Hepatocyte (in vitro differentiated cells): ENCODE measurements at regions not wholly inside any gene's neighbourhood (a gene's known extent, or its start where the extent isn't known, plus 50 kb on each side); places are given as distances from the start of the nearest gene placed in this dataset.

Experiments
- EZH2 ChIP-seq: fragments of 200-600 bp; sonication (generic); IDR thresholded peaks from 2 replicates; pipeline ENCODE4 v1.6.1; 2016; ENCODE audit warnings: antibody characterized with exemption, mild to moderate bottlenecking, borderline replicate concordance
- TF ChIP-seq, protein P1 (sequence below): fragments of 200-600 bp; sonication (generic); IDR thresholded peaks from 2 replicates; pipeline ENCODE4 v1.5.1; 2016; ENCODE audit warnings: antibody characterized with exemption, mild to moderate bottlenecking; ENCODE audit not compliant: poor library complexity

DNA sequence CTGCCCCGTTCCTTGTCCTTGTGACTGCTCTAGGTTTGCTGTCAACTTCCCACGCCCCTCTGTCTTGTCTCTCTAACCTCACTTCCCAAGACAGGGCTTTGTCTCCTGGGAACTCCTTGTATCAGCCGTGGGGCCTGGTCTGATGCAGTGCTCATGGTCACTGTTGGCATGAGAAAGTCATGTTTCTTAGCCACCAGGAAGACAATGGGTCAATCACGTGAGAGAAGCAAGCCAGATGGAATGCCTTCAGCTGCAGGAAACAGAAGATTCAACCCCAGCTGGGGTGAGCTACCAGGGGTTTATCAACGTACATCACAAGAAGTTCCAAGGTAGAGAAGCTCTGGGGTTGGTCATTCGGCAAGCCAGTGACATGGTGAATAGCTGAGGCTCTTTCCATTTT lies 116.6 kb downstream of the IRF8 start:
- TF ChIP-seq, protein P1, sequence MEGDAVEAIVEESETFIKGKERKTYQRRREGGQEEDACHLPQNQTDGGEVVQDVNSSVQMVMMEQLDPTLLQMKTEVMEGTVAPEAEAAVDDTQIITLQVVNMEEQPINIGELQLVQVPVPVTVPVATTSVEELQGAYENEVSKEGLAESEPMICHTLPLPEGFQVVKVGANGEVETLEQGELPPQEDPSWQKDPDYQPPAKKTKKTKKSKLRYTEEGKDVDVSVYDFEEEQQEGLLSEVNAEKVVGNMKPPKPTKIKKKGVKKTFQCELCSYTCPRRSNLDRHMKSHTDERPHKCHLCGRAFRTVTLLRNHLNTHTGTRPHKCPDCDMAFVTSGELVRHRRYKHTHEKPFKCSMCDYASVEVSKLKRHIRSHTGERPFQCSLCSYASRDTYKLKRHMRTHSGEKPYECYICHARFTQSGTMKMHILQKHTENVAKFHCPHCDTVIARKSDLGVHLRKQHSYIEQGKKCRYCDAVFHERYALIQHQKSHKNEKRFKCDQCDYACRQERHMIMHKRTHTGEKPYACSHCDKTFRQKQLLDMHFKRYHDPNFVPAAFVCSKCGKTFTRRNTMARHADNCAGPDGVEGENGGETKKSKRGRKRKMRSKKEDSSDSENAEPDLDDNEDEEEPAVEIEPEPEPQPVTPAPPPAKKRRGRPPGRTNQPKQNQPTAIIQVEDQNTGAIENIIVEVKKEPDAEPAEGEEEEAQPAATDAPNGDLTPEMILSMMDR, result no peak
- no peak for TF ChIP-seq EZH2
